ENCODE measurements at regions not wholly inside any gene's neighbourhood (a gene's known extent, or its start where the extent isn't known, plus 50 kb on each side); places are given as distances from the start of the nearest gene placed in this dataset.

DNA sequence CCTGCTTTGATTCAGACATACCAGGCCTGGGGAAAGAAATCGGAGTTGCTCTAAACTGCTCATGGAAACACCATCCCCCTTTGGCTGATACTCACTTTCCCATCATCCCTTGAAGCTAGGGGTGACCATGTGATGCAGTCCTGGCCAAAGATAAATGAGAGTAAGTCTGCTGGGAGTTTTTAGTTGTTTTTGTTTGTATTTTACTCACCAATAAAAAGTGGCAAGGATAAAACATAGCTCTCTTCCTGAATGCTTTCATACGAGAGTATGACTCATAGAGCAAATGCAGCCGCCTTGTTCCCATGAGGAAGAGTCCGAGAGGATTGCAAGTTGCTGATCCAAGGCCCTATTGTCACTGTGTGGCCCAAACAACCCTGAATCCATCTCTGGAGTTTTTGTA lies 126.4 kb upstream of the TMEM132C start:
- H3K9me3 Mint-ChIP-seq, result peaks cover 0 to 2% of the 10 kb centered on the region in 2 donors
- no peaks in the 10 kb centered on the region for H3K4me1 ChIP-seq (ENCODE audit: control insufficient read depth, insufficient read depth, low read length)
- no peak overlapping the region for H3K27ac Mint-ChIP-seq
- WGBS (ENCODE audit: insufficient coverage), result 56% methylated on average over 4 of the region's 4 CpGs
- intact Hi-C loops (cut with micrococcal nuclease), result no loop called here
- no peak overlapping the region for H3K4me3 Mint-ChIP-seq
- H3K36me3 ChIP-seq (ENCODE audit: control insufficient read depth, insufficient read depth, low read length), result no peaks in the 10 kb centered on the region
- no peak overlapping the region for H3K27ac ChIP-seq (ENCODE audit: low read length)
- H3K4me3 ChIP-seq (ENCODE audit: low read length), result no peak overlapping the region
- H3K4me1 Mint-ChIP-seq, result no peaks in the 10 kb centered on the region
- no peak for DNase-seq
- no peaks in the 10 kb centered on the region for H3K36me3 Mint-ChIP-seq
- ATAC-seq, result no peak
- no peaks in the 10 kb centered on the region for H3K9me3 ChIP-seq (ENCODE audit: control insufficient read depth, insufficient read depth, low read length)
- H3K27me3 Mint-ChIP-seq (ENCODE audit: low read depth in 2 of 2), result peaks cover 0 to 4% of the 10 kb centered on the region in 2 donors
- H3K27me3 ChIP-seq (ENCODE audit: control insufficient read depth, insufficient read depth, low read length), result no peaks in the 10 kb centered on the region
- TF ChIP-seq, protein P1, sequence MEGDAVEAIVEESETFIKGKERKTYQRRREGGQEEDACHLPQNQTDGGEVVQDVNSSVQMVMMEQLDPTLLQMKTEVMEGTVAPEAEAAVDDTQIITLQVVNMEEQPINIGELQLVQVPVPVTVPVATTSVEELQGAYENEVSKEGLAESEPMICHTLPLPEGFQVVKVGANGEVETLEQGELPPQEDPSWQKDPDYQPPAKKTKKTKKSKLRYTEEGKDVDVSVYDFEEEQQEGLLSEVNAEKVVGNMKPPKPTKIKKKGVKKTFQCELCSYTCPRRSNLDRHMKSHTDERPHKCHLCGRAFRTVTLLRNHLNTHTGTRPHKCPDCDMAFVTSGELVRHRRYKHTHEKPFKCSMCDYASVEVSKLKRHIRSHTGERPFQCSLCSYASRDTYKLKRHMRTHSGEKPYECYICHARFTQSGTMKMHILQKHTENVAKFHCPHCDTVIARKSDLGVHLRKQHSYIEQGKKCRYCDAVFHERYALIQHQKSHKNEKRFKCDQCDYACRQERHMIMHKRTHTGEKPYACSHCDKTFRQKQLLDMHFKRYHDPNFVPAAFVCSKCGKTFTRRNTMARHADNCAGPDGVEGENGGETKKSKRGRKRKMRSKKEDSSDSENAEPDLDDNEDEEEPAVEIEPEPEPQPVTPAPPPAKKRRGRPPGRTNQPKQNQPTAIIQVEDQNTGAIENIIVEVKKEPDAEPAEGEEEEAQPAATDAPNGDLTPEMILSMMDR (IDR thresholded peaks at IDR 0.05), result no peak

DNA sequence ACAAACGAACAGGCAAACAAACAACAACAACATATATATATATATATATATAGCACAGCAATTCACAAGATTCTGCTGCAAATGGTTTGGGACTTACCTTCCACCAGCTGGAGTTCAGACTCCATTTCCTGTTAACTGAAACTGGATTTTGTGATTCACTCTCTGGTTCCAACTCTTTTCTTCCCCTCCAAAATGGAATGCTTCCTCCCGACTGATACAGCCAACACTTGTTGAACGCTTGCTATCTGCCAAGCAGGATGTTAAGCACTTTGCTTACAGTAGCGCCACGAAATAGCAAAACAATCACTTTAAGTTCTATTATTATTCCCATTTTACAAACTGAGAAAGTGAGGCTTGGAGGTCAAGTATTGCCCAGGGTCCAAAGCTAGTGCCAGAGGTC lies 116.0 kb upstream of the TMEM132C start:
- no peaks in the 10 kb centered on the region for H3K27me3 ChIP-seq (ENCODE audit: control insufficient read depth, insufficient read depth, low read length)
- Mint-ChIP-seq H3K4me1 (no peaks in the 10 kb centered on the region), H3K27me3 (ENCODE audit: low read depth in 2 of 2) (no peaks in the 10 kb centered on the region), H3K36me3 (no peaks in the 10 kb centered on the region), H3K4me3 (no peak overlapping the region), H3K27ac (no peak overlapping the region), H3K9me3 (peaks cover 0 to 4% of the 10 kb centered on the region in 2 donors)
- intact Hi-C loops (cut with micrococcal nuclease), result no loop called here
- TF ChIP-seq, protein P1 (IDR thresholded peaks at IDR 0.05), result no peak
- no peaks in the 10 kb centered on the region for H3K4me1 ChIP-seq (ENCODE audit: control insufficient read depth, insufficient read depth, low read length)
- H3K4me3 ChIP-seq (ENCODE audit: low read length), result no peak overlapping the region
- H3K27ac ChIP-seq (ENCODE audit: low read length), result no peak overlapping the region
- H3K36me3 ChIP-seq (ENCODE audit: control insufficient read depth, insufficient read depth, low read length), result no peaks in the 10 kb centered on the region
- WGBS (ENCODE audit: insufficient coverage), result 78% methylated on average over 5 of the region's 5 CpGs
- DNase-seq (no peak), ATAC-seq (no peak)
- H3K9me3 ChIP-seq (ENCODE audit: control insufficient read depth, insufficient read depth, low read length), result peaks cover 3% of the 10 kb centered on the region

DNA sequence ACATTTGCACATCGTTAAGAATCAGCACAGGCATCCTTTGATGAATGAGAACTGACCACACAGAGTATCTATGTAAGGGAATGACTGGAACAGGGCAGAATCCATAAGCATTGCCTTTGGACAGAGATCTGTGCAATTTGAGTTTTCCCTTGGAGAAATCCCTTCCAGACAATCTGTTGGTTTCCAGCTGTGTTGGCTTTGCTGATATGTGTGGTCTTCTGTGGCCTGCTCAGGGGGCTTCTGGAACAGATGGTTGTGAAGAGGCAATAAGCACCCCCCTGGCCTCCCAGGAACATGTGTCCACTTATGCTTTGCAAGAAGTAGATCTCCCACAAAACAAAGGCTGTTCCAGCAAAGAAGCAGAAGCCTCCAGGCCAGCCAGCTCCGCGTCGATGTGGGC lies 111.4 kb upstream of the TMEM132C start:
- H3K9me3 Mint-ChIP-seq, result peaks cover 0 to 2% of the 10 kb centered on the region in 2 donors
- no peaks in the 10 kb centered on the region for H3K27me3 Mint-ChIP-seq (ENCODE audit: low read depth in 2 of 2)
- H3K4me1 Mint-ChIP-seq, result no peaks in the 10 kb centered on the region
- H3K9me3 ChIP-seq (ENCODE audit: control insufficient read depth, insufficient read depth, low read length), result no peaks in the 10 kb centered on the region
- H3K4me1 ChIP-seq (ENCODE audit: control insufficient read depth, insufficient read depth, low read length), result no peaks in the 10 kb centered on the region
- intact Hi-C loops (cut with micrococcal nuclease), result no loop called here
- no peak overlapping the region for H3K27ac Mint-ChIP-seq
- no peaks in the 10 kb centered on the region for H3K36me3 ChIP-seq (ENCODE audit: control insufficient read depth, insufficient read depth, low read length)
- DNase-seq, result no peak
- whole genome bisulfite sequencing (ENCODE audit: insufficient coverage), result 92% methylated on average over 4 of the region's 4 CpGs
- no peak for ATAC-seq
- no peaks in the 10 kb centered on the region for H3K36me3 Mint-ChIP-seq
- no peaks in the 10 kb centered on the region for H3K27me3 ChIP-seq (ENCODE audit: control insufficient read depth, insufficient read depth, low read length)
- no peak overlapping the region for H3K4me3 Mint-ChIP-seq
- no peak overlapping the region for H3K4me3 ChIP-seq (ENCODE audit: low read length)
- H3K27ac ChIP-seq (ENCODE audit: low read length), result no peak overlapping the region
- TF ChIP-seq, protein P1 (IDR thresholded peaks at IDR 0.05), result no peak

DNA sequence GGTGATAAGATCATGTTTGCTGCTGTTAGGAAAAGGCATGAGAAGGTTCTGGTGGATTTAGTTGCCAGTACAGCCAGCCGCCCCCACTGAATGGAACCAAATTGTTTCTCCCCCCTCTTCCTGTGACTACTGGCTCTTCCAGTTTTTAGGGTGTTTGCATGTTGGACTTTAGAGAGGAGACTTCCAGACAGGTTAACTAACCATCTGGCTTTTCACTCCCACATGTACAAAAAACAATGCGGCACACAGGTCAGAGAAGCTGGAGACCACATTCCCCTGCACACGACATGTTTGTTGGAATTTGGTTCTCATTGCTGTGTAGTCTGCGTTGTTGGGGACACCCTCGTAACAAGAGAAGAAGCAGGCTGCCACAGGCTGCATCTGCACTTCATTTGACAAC lies 103.9 kb upstream of the TMEM132C start:
- H3K4me3 Mint-ChIP-seq, result no peak overlapping the region
- Histone ChIP-seq H3K36me3 (ENCODE audit: control insufficient read depth, insufficient read depth, low read length) (no peaks in the 10 kb centered on the region), H3K9me3 (ENCODE audit: control insufficient read depth, insufficient read depth, low read length) (peaks cover 7% of the 10 kb centered on the region), H3K4me3 (ENCODE audit: low read length) (no peak overlapping the region), H3K27ac (ENCODE audit: low read length) (no peak overlapping the region), H3K27me3 (ENCODE audit: control insufficient read depth, insufficient read depth, low read length) (no peaks in the 10 kb centered on the region), H3K4me1 (ENCODE audit: control insufficient read depth, insufficient read depth, low read length) (no peaks in the 10 kb centered on the region)
- ATAC-seq (no peak), DNase-seq (no peak)
- peaks cover 0 to under 1% of the 10 kb centered on the region in 2 donors for H3K27me3 Mint-ChIP-seq (ENCODE audit: low read depth in 2 of 2)
- TF ChIP-seq, protein P1 (IDR thresholded peaks at IDR 0.05), result no peak
- no peaks in the 10 kb centered on the region for H3K36me3 Mint-ChIP-seq
- intact Hi-C loops (cut with micrococcal nuclease), result no loop called here
- no peaks in the 10 kb centered on the region for H3K4me1 Mint-ChIP-seq
- WGBS (ENCODE audit: insufficient coverage), result 85% methylated on average over 5 of the region's 5 CpGs
- H3K27ac Mint-ChIP-seq, result no peak overlapping the region
- H3K9me3 Mint-ChIP-seq, result no peaks in the 10 kb centered on the region

All from natural killer cell (primary cell).